NCI-H187 treated with DMSO at 0.1 percent for 48 hours (cell line): ENCODE measurements at regions not wholly inside any gene's neighbourhood (a gene's known extent, or its start where the extent isn't known, plus 50 kb on each side); places are given as distances from the start of the nearest gene placed in this dataset.

ENCODE experiments used
- DNase-seq: peaks from one replicate; lab custom pipeline; 2025; lab: John Stamatoyannopoulos, UW

GRCh38 chr17:83178533-83179304 is 99.3 kb downstream of the METRNL start:
- DNase-seq = peak; percentile 97

GRCh38 chr17:83179374-83179773 is 100.0 kb downstream of the METRNL start:
- DNase-seq = no peak

GRCh38 chr17:83179811-83180210 is 100.4 kb downstream of the METRNL start:
- DNase-seq = no peak

- DNase-seq = no peak
Observed at GRCh38 chr17:83180264-83180995, 101.0 kb downstream of the METRNL start.

GRCh38 chr17:83180996-83181481 is 101.6 kb downstream of the METRNL start:
- DNase-seq = no peak

DNA sequence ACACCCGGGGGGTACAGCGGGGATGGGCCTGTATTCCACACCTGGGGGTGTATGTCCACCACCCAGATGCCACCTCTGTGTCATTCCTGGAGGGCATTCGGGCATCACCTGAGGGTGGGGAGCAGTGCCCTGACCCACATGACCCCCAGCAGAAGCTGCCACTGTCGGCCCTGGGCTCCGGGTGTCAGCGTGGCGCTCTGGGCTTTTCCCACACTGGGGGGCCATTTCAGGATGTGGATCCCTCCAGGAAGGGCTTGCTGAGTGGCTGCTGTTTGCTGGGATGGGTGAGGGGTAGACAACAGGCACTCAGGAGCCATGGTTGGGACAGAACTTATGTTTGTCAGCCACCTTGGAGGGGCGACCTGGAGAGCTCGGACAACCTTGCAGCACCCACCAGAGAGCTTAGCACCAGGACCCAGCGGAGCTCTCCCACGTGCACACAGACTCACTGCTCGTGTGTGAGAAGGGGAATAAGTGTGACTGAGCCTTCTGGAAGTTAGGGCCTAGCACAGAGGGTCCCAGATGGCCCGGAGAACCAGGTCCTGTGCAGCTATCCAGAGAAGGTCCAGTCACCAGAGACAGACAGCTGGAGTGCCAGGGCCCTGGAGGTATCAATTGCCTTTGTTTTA is 102.7 kb downstream of the METRNL start:
- no peak for DNase-seq

GRCh38 chr17:83182620-83183101 is 103.3 kb downstream of the METRNL start:
- DNase-seq = no peak

DNA sequence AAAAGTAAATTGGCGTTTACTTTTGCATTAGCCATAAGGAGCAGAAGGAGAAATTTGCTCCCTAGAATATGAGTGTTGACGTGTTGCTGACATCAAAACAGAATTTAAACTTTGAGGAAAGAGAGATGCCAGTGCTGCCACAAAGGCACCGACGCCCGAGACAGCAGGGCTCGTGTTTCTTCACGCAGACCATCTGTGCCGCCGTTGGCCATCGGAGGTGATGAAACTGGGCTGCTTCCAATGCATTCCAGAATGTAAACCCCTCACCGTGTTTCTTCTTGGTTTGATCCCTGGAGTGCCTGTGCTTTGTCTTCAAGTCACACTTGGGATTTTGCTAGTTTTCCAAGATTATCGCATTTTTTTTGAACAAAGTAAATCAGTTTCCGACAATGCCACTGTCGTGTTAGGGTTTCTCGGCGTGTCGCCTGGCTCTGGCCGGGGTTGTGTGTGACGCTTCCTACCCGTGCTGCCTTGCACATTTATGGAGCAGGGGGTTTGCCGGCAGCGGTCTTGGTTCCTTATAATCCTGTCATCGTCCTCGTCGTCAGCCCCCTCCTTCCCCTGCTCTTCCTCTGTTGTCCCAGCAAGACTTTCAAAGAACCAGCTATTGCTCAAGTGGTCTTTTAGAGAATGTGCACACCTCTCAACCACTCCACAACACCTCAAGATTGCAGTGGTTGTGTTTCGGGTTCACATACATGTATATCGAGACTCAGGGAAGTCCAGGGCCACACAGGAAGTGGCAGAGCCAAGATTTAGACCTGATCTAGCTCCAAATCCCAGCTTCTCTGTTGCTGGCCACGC is 103.9 kb downstream of the METRNL start:
- no peak for DNase-seq

GRCh38 chr17:83183951-83184506 is 104.6 kb downstream of the METRNL start:
- no peak for DNase-seq

DNA sequence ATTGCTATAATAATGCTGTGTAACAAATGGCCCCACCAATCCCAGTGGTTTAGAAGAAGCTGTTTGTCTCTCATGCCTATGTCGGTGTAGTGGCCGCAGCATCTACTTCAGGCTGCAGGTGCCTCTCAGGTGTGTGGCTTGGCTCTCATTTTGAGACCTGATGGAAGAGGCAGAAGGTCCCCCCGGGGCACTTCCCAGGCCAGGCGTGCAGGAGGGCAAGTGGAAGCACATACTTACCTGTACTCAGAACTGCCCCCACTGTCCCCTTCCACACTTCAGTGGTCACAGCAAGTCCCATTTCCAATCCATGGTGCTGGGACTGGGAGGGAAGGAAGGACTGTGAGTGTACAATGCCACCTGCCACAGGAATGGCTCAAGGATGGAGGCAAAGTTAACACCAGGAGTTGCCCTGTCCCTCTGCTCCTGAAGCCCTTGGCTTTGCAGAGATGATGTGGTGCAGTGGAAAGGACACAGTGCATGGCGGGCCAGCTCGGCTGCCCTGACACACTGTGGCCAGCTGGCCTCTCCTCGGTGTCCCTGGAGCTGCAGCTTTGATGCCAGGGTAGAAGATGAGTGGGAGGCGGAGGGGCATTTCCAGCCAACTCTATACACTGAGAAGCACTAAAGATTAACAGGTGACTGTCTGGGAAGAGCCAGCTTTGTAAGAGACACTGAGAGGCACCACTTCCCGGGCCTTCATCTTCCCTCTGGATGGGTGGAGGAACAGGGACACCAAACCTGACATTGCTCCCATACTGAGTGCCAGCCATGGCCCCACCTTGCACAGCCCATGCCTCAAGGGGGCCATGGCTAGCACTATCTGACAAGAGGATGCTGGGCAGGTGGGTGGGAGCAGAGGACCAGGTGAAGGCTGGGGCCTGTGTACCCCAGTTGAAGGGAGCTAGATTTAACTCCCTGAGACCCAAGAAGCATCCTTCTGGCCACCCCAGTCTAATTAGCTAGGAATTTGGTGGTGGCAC is 105.9 kb downstream of the METRNL start:
- no peak for DNase-seq

- no peak for DNase-seq
Observed at GRCh38 chr17:83186226-83186625, 106.8 kb downstream of the METRNL start.

DNA sequence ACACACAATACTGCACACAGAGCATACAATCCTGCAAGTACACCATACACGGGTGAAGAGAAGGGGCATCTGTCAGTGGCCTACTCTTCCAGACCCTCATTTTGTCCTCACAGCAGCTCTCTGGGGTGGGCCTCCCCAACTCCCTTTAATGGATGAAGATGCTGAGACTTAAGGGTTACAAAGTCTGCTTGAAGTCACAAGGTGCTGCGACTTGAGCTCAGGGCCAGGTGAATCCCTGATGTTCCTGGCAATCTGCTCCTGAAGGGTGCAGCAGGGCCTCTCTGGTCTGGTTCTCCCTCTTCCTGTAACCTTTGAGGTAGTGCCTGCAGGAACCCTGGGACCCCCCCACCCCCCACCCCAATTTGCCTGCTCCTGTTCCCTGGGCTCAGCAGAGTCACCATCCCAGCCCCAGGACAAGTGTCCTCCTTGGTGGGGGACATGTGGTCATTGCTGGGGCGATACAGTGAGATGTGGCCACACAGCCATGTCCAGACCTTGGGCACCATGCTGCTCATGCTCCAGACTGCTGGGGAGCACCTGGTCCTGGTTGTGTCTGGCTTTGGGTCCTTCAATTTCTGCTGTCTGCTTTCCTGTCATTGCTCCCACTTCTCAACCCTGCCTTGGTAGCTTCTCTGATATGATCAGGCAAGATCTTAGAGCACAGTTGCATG is 107.5 kb downstream of the METRNL start:
- no peak for DNase-seq

- DNase-seq = no peak
Observed at GRCh38 chr17:83187782-83188311, 108.4 kb downstream of the METRNL start.

- no peak for DNase-seq
Observed at GRCh38 chr17:83189044-83190003, 109.9 kb downstream of the METRNL start.

GRCh38 chr17:83190004-83190385 is 110.6 kb downstream of the METRNL start:
- DNase-seq = no peak

GRCh38 chr17:83190601-83191387 is 111.4 kb downstream of the METRNL start:
- no peak for DNase-seq

DNA sequence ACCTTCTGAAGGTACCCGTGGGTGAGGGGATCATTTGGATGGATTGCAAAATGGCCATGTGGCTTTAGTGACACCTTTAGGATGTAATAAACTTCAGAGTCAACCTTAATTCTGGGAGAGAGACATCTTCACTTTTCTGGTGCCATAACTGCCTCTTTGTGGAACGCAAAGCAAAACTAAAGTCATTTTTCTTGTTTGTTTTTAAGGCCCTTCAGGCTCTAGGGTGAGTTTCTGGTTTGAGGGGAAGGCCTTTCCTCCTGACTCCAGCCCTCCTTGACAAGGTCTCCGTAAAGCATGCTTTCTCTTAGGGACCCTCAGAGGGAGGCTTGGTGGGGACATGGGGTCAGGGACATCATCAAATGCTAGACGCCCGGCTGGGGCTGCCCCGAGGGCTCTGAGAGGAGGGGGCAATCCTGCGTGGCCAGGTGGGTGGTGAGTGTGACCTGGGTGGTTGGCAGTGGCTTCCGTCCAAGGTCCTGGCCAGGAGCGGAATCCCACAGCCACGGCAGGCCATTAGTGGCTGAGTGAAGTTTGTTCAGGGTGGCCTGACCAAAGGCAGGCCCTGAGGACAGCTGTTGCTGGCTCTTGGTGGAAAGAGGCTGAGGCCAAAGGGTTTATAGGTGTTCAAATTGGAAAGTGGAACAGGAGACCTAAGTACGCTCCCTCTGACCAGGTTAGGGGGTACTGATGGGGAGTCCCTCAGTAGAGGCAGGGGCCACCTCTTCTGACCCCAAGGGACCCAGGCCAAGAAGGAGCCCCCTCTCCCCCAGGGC is 112.2 kb downstream of the METRNL start:
- DNase-seq = no peak
